ENCODE measurements at regions not wholly inside any gene's neighbourhood (a gene's known extent, or its start where the extent isn't known, plus 50 kb on each side); places are given as distances from the start of the nearest gene placed in this dataset.

DNA sequence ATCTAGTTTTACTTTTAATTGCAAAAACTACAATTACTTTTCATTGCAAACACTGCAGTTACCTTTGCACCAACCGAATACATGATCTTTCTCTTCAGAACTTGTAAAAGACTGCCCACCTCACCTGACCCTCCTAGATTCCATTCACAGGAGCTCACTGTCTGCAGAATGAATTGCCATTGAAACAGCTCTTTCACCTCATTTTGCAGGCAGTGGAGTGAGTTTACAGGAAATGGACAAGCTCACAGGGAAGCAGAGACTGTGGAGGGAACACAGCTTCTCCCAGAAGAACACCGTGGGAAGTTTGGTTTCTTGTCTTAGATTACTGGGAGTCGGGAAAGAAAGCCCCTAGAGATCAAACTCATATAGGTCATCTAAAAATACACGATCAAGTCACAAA lies 439.7 kb upstream of the RBFOX1 start:
- Histone ChIP-seq H2BK120ac (ENCODE audit: low read depth, low read length) (no peak overlapping the region), H2BK20ac (ENCODE audit: low read depth, low read length) (no peak overlapping the region), H3K56ac (ENCODE audit: extremely low read depth, insufficient read depth, low read length) (no peak overlapping the region), H3K23ac (ENCODE audit: low read depth, low read length) (no peak overlapping the region), H3K4ac (ENCODE audit: low read depth, low read length) (no peak overlapping the region), H3K4me2 (ENCODE audit: low read depth, low read length) (no peak overlapping the region), H3K4me1 (ENCODE audit: control insufficient read depth, insufficient read depth, low read length) (no peaks in the 10 kb centered on the region), H3K18ac (ENCODE audit: low read depth, low read length) (no peak overlapping the region), H3K9me3 (ENCODE audit: control insufficient read depth, insufficient read depth, low read length) (peaks cover 12% of the 10 kb centered on the region), H4K91ac (ENCODE audit: insufficient read depth, low read depth, low read length) (no peak overlapping the region), H4K8ac (ENCODE audit: low read depth in 2 of 2, low read length in 2 of 2) (no peak overlapping the region), H3K4me3 (ENCODE audit: insufficient read depth, low read depth, low read length) (no peak overlapping the region), H3K36me3 (ENCODE audit: control insufficient read depth, insufficient read depth, low read length) (no peaks in the 10 kb centered on the region), H2AK9ac (replicated peaks; ENCODE audit: low read depth, low read length, poor library complexity) (no peak overlapping the region), H3K9ac (ENCODE audit: low read depth, low read length) (no peak overlapping the region), H2BK5ac (ENCODE audit: low read depth, low read length, poor library complexity, severe bottlenecking) (no peak overlapping the region), H4K20me1 (ENCODE audit: insufficient read depth, low read length) (no peaks in the 10 kb centered on the region), H3K79me1 (ENCODE audit: low read depth in 1 of 2, low read length in 2 of 2) (no peaks in the 10 kb centered on the region), H4K5ac (ENCODE audit: low read depth, low read length) (no peak overlapping the region), H2BK15ac (ENCODE audit: low read depth, low read length) (no peak overlapping the region), H2AFZ (replicated peaks; ENCODE audit: low read length, poor library complexity) (no peak overlapping the region), H2AK5ac (ENCODE audit: low read depth, low read length) (no peak overlapping the region), H3K27ac (ENCODE audit: insufficient read depth, low read length) (no peak overlapping the region), H3K14ac (replicated peaks; ENCODE audit: low read depth, low read length) (no peak overlapping the region), H3K9me1 (ENCODE audit: insufficient read depth, low read length) (no peaks in the 10 kb centered on the region), H3K27me3 (ENCODE audit: control insufficient read depth, insufficient read depth, low read length) (no peaks in the 10 kb centered on the region)
- dilution Hi-C loops (cut with HindIII; ENCODE audit: low sequenced_read_pairs, unreplicated experiment), result no loop called here
- in situ Hi-C loops (cut with MboI; ENCODE audit: low sequenced_read_pairs), result no loop called here
- CTCF ChIA-PET, result no interaction called here
- WGBS, 2 experiments (ENCODE audit: extremely low coverage in 2 of 2, insufficient read length in 1 of 2), result 0% methylated on average over 1 of the region's 4 CpGs; no CpG with 5 or more reads in 1 of the 2 experiments
- intact Hi-C loops (cut with micrococcal nuclease), result no loop called here
- no peak for ATAC-seq (ENCODE audit: low read depth)
- no peak for DNase-seq
- no TSS peak for BruUV-seq (replicated peaks)
- TF ChIP-seq POLR2A (IDR thresholded peaks at IDR 0.05; ENCODE audit: low read depth, low read length), result no peak
- no peak for TF ChIP-seq CHD1 (IDR thresholded peaks at IDR 0.05; ENCODE audit: low read depth, low read length)
- TF ChIP-seq, protein P1, sequence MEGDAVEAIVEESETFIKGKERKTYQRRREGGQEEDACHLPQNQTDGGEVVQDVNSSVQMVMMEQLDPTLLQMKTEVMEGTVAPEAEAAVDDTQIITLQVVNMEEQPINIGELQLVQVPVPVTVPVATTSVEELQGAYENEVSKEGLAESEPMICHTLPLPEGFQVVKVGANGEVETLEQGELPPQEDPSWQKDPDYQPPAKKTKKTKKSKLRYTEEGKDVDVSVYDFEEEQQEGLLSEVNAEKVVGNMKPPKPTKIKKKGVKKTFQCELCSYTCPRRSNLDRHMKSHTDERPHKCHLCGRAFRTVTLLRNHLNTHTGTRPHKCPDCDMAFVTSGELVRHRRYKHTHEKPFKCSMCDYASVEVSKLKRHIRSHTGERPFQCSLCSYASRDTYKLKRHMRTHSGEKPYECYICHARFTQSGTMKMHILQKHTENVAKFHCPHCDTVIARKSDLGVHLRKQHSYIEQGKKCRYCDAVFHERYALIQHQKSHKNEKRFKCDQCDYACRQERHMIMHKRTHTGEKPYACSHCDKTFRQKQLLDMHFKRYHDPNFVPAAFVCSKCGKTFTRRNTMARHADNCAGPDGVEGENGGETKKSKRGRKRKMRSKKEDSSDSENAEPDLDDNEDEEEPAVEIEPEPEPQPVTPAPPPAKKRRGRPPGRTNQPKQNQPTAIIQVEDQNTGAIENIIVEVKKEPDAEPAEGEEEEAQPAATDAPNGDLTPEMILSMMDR (conservative IDR thresholded peaks at IDR 0.05; ENCODE audit: low read depth, low read length), result no peak
- no peak for TF ChIP-seq RFX5 (IDR thresholded peaks at IDR 0.05; ENCODE audit: low read depth, low read length)
- no peak for TF ChIP-seq MXI1 (IDR thresholded peaks at IDR 0.05; ENCODE audit: borderline replicate concordance, low read depth, low read length)
- POLR2A ChIA-PET (ENCODE audit: unreplicated experiment), result no interaction called here
